ENCODE measurements at regions not wholly inside any gene's neighbourhood (a gene's known extent, or its start where the extent isn't known, plus 50 kb on each side); places are given as distances from the start of the nearest gene placed in this dataset.
"Not testable (repeated sequence)": the region's sequence is repeated elsewhere in the genome, so short reads cannot be mapped to it uniquely, and the experiment has no call there.

- DNase-seq, result peak; percentile 76
Measured at GRCh38 chr9:29203244-29203930, 1630.1 kb upstream of the C9orf72 start.

GRCh38 chr9:29208670-29209069 lies 1635.4 kb upstream of the C9orf72 start:
- DNase-seq, result peak; percentile 83

DNA sequence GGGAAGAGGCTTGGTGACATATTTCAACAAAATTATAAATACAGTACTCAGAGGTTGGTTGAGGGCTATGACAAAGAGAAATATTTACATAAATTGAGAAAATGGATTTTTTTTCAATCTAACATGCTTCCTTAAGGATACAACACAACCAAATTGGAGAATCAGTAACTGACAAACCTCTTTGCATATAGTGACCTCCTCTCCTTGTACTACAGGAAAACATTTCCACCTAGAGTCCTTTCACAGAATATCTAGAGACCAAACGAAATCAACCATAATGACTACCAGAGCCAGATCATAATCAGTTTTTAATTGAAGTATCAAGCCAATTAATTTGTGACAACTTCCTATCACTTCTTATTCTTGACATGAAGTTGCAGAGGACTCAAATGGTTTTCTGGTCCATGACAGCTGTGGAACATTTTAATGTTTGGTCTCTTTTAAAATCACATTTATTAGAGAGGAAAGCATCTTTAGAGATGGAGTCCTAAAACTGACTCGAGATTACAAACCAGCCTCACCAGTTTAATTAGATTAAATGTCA lies 1636.5 kb upstream of the C9orf72 start:
- DNase-seq, result peak; percentile 79

DNA sequence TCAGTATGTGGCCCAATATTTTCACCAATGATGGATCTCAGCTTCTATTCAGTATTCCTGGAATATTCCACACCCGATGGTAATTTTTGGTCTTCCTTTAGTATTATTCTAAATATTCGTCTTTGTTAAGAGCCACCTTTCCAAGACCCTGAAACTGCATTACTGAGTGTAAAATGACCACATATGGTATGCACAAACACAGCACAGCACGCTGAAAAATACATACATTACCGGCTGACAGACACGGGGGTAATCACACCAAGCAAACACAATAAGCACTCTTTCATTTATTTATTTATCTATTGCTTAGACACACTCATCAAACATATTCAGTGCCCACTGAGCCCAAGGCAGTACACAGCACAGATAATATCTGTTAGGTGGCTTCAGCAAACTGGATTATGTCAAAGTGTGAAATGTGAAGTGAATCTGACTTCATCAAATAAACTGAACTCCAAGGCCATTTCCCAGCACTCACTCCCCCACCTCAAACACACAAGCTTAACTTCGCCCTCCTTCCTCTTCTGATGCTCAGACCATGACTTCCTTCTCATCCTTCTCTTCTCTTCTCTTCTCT lies 1637.8 kb upstream of the C9orf72 start:
- DNase-seq, result peak; percentile 93

DNA sequence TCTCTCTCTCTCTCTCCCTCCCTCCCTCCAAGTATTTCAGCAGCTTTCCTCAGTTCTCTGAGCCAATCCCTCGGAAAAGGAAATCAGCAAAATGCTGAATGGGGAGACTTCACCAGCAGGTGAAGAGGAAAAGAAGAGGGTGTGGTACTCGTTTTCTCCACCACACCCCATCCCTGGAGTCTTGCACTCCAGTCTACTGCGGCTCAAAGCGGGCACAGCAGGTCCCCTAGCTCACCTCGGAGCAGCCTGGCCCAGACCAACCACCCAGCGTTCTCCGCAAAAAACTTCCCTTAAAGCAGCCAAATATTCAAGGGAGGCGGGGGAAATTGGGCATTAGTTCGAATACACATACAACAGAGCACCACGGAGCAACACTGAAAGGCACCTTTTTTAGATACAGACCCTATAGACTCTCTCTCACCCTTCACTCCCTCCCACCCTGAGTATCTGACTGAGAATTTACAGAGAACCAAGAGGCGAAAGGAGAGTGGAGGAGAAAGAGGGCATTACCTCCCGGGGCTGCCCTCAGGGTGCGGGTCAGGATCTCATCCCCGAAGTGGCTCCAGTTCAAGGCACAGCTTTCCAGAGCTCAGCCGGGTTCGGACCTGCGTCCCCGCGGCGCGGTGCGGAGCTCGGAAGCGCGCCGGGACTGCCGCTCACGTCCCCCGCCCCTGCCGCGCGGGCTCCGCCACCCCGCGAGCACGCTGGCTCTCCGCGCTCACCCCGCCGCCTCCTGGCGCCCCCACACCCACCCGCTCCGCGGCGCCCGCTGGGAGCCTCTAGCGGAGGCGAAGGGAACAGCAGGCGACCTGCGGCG lies 1638.5 kb upstream of the C9orf72 start:
- peak; percentile 95 for DNase-seq

- DNase-seq, result peak; percentile 89
Measured at GRCh38 chr9:29212397-29213387, 1639.4 kb upstream of the C9orf72 start.

DNA sequence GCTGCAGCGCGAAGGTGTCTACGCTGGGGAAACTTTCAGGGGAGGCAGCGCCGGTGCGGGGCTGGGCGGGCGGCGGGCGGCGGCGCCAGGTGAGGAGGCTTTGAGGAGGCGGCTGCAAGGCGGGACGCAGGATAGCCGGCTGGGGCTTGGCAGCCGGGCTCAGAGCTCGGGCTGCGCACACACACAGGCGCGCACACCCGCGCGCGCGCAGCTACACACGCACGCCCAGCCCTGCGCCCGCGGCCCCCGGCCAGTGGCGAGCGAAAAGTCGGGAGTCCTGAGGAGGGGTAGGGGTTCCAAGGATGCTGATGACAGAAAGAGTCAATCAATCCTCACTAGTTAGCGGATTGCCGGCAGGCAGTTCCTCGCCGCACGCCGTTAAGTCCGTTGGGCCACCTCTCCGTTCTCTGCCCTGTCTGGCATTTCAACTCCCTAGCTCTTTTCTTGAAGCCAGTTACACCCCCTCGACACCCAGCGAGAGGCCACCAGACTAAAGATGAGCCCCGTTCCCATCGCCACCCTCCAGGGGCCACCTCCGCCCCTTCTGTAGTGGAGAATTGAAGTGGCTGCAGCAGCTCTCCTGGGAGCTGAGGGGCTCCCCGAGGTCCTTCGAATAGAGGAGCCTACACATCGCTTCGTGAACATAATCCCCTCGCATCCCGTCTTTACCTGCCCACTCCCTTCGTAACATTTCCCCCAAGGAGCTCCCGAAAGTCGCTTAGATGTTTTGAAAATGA lies 1640.3 kb upstream of the C9orf72 start, which contains the start of gene LINGO2:
TSS of gene LINGO2 (minus strand) at position 185 of the 737 bp plus-strand sequence.
- peak; percentile 95 for DNase-seq

DNA sequence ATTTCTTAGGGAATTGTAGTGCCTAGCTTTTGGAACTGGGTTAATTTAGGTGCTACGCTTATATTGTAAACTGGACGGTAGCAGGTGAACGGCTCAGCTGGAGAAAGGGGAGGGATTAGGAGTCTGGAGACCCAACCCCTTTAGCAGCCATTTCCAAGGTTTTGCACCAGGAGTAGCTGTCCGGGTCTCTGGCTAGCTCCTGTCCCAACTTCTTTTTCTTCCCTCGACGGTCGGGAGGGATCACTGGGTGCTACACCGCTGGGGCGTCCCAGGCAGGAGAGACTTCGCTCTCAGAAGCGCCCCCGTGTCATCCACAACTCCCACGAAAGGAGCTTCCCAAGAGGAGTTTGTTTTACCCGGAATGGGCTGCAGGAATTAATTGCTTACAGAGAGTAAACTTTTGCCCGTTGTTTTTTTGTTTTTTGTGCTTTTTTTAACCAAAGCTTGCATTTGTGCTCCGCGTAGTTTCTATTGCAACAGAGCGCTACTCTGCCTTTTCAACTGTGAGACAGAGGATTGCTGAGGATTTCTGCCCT lies 1640.9 kb upstream of the C9orf72 start:
- peak; percentile 97 for DNase-seq

- peak; percentile 80 for DNase-seq
Measured at GRCh38 chr9:29214690-29215253, 1641.5 kb upstream of the C9orf72 start.

- no peak for DNase-seq
Measured at GRCh38 chr9:29217966-29218365, 1644.7 kb upstream of the C9orf72 start.

DNA sequence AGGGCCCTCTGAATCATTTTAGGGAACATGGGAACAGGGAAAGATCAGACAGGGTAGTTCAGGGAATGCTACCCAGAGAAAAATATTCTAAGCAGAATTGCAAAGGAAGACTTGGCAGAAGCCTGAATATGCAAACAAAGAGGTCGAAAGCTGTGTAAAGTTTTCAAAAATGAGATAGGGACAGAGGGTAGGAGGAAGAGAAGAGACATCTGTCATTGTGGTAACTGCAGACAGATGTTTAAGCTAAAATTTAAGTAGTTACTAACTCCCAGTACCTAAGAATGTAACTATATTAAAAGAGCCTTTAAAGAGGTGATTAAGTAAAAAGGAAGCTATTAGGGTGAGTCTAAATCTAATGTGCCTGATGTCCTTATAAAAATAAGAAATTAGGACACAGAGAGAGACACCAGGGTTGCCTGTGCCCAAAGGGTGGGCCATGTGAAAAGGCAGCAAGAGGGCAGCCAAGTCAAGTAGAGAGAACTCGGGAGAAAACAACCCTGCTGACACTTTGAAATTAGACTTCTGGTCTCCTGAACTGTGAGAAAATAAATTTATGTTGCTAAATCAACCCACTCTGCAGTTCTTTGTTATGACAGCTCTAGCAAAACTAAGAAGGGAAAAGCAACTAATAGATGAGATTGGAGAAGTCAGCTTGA lies 1647.4 kb upstream of the C9orf72 start:
- DNase-seq, result peak; percentile 17

- no peak for DNase-seq
Measured at GRCh38 chr9:29228558-29228957, 1655.3 kb upstream of the C9orf72 start.

GRCh38 chr9:29230931-29231330 lies 1657.7 kb upstream of the C9orf72 start:
- DNase-seq, result no peak

DNA sequence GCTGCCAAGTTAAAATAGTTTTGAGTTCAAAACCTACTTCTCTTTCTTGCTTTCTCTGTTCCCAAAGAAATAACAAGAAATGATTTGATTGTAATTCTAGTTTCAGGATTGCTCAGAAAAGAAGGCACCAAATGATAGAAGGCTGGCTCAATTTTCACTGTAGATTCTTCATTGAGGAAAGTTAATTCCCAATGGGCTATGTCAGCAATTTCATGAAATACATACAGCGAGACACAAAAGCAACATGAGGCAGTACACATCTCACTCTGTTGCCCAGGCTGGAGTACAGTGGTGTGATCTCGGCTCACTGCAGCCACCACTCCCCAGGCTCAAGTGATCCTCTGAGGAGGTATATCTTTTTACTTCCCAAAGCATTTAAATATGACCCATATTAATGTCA lies 1659.9 kb upstream of the C9orf72 start:
- no peak for DNase-seq

DNA sequence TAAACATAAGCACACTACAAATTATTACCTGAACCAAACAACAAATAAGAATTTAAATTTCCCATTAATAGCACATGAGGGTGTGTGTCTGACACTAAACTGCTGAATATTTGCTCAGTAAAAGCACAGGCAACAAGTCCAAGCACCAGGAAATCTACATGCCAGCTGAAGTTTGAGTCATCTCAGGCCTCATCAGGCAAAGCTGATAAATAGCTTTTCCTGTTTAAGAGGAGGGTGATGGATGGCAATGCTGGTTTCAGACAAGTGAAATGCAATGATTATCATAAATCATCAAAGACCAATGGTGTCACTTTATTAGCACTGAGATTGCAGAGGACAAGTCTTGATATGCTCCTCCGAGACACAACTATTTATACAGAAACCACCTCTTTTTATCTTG lies 1668.0 kb upstream of the C9orf72 start:
- peak; percentile 12 for DNase-seq

DNA sequence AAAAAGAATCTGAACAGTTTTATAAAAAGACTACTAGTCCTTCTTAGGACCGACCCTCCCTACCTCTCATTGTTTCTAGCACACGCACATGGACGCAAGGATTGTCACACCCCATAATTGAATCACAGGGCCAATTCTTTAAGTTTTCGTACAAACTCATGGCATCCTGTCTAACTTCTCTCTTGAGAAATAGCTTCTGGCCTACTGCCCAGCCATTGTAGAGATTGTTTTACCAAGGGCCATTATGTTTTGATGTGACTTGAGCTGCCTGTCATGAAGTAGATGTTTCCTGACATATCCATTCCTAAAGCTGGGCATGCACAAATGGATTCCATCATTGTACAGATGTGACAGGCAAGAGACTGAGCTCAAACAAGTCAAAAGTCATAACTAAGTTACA lies 1672.1 kb upstream of the C9orf72 start:
- DNase-seq, result no peak

DNA sequence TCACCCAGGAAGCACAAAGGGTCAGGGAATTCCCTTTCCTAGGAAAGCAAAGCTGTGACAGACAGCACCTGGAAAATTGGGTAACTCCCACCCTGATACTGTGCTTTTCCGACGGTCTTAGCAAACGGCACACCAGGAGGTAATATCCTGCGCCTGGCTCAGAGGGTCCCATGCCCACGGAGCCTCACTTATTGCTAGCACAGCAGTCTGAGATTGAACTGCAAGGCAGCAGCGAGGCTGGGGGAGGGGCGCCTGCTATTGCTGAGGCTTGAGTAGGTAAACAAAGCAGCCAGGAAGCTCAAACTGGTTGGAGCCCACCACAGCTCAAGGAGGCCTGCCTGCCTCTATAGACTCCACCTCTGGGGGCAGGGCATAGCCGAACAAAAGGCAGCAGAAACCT lies 1697.1 kb upstream of the C9orf72 start:
- DNase-seq, result not testable (repeated sequence)

GRCh38 chr9:29282121-29282520 lies 1708.8 kb upstream of the C9orf72 start:
- DNase-seq, result no peak

GRCh38 chr9:29285818-29286217 lies 1712.5 kb upstream of the C9orf72 start:
- peak; percentile 51 for DNase-seq

- DNase-seq, result no peak
Measured at GRCh38 chr9:29289365-29289764, 1716.1 kb upstream of the C9orf72 start.

Measured in NCI-H69 (cell line).